HG02938 (cell line): ENCODE measurements at regions not wholly inside any gene's neighbourhood (a gene's known extent, or its start where the extent isn't known, plus 50 kb on each side); places are given as distances from the start of the nearest gene placed in this dataset.

ENCODE experiments used
- ATAC-seq: cut with Tn5 transposase; IDR thresholded peaks from one replicate; pipeline ENCODE4 v1.9.1; 2021; ENCODE audit warnings: mild to moderate bottlenecking, moderate library complexity; ENCODE audit not compliant: unreplicated experiment

DNA sequence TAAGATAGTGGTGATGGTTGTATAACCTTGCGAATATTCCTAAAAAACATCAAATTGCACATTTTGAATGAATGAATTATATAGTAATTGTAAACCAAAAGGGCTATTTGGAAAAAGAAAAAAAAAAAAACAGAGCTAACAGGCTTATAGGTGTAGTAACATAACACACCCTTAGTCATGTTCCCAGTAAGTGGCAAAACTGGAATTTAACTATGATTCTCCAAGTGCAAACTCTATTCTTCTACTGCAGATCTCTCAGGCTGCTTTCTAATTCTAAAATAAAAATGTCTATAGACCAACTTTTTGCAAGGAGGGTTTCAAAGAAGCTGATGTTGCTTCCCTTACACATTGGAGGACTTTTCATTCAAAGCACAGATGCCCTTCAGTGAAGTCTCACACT is 293.2 kb upstream of the MON1B start:
- ATAC-seq: no peak

DNA sequence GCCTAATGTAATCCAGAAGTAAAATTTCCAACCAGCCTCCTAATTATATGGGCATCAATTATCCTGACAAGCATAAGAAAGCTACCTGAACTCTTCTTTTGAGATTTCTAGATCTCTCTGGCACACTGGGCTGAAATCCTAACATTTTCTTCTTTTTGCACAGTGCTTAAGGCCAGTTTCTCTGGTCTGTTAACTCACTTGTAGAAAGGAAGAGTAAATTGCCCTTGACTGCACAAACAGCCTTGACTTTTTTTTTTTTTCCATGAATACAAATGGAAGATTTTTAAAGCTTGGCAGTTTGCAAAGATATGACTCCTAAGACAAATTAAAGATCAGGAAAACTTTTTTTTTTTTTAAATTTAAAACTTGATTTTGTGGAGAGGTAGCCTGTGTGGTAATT is 291.2 kb upstream of the MON1B start:
- ATAC-seq: no peak

DNA sequence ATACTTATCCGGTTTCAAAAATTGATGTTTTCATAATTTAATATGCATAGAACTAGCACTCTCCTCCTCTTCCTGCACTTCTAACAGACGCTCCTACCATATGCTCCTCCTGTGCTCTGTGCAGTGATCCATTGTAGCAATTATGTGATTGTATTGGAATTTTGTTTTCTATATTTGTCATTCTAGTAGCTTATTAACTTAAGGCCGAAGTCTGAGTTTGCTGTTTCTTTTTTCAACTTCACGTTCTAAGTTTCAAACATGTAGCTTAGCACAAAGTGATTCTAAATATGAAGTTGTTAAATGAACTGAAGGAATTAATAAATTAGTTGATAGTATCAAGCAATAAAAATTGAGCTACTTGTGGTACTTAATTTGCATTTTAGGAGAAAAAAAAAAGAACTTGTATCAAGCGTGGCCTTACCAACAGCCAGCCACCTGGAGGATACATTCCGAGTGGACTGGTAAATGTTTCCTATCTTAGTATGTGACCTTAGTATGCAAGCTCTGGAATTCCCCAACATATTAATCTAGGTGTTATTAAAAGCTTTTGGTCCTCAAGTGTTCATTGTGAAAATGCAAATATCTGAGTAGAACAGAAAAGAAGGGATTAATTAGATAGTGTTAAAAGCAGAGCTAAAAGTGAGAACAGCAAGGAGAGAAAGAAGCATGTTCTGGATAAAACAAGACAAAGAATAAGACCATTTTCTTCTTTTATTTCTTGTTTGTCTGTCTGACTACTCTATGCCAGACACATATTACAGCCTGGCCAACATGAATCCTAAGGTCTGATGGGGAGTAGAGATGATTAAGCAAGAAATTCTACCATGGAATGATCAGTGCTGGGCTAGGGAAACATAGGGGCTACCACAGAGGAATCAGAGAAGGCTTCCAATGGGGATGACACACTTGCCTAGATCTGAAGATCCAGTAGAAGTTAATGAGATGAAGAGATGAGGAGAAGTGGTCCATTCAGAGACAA is 290.4 kb upstream of the MON1B start:
- no peak for ATAC-seq

DNA sequence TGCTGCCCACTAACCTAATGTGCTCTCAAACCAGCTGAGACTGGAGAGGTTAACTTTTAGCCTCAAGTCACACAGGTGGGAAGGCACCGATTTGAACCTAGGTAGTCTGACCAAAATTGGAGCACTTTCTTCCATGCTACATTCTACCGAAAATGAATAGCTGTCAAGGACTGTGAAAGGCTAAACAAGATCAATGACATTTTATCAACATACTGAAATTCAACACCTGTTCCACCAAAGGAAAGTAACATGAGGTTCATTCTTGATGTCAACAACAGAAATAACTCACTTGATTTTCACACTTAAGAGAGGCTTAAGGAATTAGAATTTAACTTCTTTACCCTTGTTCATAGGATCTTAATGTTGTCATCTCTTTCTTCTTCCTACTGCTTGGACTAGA is 284.4 kb upstream of the MON1B start:
- ATAC-seq: no peak

DNA sequence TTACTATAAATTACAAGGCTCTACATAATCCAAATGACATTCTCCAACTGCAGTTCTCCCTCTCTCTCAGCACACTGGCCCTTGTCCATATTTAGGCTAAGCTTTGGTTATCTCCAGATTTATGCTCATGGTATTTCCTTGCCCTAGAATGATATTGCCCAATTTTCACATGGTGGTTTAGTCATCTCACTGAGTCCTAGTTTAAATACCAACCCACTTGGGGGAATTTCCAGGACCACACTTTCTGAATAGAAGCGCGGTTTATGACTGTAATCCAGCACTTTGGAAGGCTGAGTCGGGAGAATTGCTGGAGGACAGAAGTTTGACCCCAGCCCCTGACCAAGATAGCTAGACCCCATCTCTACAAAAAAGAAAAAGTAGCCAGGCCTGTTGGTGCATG is 280.1 kb upstream of the MON1B start:
- no peak for ATAC-seq

DNA sequence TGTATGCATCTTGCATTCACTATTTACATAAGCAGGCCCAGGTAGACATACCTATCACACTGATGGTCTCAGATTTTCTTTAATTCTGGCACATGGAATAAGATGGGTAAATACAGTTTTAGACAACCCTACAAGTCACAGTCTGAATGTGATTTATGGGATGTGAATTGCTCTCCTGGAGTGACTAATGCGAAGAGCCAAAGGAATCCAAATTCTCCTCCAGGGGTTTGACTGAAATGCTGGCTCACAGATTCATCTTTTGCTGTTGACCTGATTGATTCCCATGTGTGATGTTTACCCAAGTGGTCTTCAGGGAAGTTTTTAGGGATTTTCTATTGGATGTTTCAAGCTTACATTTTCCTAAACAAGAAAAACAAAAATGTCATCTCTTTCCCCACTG is 277.9 kb upstream of the MON1B start:
- ATAC-seq: no peak

DNA sequence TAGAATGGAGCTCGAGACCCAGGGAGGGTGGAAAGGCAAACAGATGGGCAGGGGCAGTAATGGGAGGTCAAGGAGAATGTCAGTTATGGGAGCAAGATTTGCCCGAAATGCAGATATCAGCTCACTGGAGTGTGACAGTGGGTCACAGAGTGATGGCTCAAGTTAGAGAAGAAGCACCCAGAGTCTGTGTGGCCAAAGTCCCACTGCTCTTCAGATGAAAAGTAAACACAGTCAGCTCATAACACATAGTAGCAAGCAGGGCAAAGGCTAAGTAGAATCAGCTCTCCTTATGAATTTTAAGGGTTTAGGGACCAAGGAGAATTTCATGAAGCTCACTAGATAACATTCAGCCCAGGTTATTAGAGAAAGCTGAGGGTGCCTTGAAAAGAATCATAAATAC is 264.9 kb upstream of the MON1B start:
- ATAC-seq: no peak

DNA sequence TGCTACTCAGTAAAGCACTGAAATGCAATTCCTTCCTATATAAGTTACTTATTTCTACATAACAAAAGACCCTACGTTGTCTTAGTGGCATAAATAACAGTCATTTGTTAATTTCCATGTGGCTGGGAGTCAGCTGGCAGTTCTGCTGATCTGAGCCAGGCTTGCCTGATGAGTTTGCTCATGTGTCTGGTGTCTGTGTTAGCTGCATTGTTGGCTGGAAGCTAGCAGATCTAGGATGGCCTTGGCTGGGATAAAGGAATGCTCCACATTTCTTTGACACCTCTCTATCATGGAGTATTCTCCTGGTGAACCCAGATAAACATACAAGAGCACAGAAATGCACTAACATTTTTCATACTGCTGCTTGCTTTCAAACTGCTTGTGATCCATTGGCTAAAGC is 264.4 kb upstream of the MON1B start:
- no peak for ATAC-seq

DNA sequence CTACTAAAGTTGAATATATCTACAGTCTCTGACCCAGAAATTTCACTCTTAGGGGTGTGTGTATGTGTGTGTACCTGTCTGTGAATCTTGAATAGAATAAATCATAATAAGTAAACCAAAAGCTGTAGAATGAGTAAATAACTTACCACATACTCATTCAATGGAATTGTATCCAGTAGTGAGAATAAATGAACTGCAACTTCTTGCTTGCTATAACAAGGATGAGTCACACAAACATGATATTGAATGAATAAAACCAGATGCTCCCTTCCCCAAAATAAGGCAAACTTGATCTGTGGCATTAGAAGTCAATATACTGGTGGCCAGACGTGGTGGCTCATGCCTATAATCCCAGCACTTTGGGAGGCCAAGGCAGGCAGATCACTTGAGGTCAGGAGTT is 259.8 kb upstream of the MON1B start:
- no peak for ATAC-seq

DNA sequence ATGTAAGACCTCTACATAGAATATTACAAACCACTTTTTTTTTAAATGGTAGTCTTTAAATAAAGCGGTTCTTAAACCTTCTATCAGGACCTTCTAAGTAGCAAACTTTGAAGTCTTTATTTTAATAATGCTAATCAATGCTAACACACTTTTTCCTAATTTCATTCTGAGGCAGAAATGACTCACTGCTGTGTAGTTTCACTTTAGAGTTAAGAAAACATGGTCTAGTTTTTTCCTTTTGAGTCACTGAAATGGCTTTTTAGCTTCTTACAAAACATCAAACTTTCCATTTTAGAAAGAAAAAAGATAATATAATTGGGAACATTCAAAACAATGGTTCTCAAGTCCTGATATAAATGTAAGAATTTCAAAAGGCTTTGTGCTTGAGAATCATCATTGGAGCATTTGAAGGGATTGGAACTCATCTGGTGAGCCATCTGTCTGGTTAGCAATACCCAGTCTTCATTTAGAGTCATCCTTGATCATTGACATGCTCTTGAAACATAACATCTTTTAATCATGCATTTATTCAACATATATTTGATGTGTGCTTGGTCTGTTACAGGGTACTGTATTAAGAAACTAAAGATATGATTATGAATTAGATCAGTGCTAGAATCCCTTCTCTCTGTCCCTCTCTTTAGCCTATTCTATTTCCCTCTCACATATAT is 258.3 kb upstream of the MON1B start:
- ATAC-seq: no peak

DNA sequence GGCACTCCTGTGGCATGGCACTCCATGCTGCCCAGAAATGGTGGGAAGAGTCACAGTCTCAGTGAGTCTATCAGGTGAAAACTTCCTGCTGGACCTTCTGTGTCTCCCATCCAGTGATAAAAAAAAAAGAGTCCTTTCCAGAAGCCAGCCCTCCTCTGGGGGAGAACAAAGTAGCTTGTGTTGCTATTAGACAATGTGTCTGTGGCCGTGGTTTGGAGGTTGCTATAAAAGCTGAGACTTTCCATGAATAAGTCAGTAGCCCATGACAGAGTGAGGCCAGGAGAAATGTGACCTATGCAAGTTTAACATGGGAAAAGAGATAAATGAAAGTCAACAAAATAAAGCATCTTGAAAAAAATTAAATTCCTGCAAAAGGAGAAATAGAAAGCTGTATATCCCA is 250.7 kb upstream of the MON1B start:
- no peak for ATAC-seq

DNA sequence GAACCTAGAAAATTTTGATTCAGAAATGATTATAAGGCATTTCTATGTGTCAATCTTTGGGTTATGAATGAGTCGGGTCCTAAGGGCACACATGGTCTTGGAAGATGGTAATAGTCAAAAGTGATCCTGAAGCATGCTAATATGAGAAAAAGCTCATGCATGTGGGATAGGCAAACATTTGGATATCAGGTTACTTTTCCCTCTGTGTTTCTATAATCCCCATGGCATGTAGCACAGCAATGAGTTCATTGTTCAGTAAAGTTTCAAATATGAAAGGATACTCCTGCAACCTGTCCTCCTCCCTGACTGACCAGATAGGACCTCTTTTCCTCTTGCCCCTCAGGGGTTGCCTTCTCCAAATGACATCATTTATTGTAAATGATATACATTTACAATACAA is 249.9 kb upstream of the MON1B start:
- ATAC-seq: no peak

DNA sequence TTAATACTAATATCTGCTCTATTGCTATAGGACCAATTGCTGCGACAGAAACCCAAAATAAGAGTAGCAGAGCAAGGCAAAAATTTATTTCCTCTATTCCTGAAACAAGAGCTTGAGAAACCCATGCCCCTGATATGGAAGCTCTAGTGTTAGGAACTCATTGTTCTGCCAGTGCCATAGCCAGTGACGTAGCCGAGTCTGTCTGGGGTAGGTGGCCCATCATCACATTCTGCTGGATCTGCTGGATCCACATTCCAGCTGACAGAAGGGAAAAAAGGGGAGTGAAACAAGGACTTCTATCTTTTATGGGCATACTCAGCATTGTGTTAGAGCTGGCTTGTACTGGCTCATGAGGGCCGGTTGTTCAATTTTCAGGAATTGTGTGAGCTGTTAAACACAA is 248.9 kb upstream of the MON1B start:
- ATAC-seq: no peak

DNA sequence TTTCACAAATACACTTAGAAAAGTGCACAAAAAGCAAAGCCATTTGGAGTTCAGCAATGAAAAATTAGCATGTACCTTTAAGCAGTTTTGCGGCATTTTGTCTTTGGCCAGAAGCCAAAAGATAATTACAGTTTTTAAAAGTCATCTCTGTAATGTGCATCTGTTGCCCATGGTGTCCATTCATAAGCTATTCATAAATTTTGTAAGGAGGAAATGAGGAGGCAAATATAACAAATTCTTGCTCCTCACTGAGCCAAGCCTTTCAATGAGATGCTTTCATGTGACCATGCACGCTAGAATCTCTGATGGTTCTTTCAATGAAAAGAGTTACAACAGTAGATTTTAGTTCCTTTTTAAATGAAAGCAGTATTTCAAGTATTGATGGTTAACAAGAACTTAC is 247.1 kb upstream of the MON1B start:
- ATAC-seq: no peak

DNA sequence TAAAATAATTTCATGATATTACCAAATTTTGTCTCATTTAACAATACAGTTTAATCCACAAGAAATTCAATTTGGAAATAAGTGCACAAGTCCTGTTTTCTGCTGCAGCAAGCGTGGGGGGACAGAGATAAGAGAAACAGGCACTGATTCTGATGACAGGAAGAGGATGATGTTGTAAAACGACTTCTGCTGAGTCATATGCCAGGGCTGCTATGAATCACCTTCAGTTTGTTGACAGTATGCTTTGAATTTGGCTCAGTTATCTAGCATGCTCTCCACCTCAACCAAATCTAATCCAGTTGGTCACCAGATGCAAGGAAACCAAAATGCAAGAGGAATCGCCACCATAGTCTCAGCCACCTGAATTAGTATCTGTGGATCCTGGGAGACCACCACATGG is 244.1 kb upstream of the MON1B start:
- no peak for ATAC-seq

DNA sequence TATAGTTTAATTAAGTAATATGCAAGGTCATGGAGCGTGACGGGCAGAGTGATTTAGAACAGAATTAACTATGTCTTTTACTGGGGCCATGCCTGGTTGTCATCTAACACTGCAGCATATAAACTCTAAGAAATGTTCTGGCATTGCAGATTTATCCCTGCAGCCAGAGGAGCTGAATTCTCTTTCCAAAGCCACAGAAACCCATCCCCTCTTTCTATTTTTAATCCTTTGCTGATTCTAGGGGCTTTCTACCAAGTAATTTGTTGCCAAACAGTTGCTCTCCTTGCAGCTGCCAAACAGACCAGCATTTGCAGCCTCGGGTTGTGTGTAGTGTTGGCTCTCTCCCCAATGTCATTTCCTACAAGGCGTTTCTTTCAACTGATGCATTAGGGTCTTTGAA is 243.2 kb upstream of the MON1B start:
- ATAC-seq: no peak

DNA sequence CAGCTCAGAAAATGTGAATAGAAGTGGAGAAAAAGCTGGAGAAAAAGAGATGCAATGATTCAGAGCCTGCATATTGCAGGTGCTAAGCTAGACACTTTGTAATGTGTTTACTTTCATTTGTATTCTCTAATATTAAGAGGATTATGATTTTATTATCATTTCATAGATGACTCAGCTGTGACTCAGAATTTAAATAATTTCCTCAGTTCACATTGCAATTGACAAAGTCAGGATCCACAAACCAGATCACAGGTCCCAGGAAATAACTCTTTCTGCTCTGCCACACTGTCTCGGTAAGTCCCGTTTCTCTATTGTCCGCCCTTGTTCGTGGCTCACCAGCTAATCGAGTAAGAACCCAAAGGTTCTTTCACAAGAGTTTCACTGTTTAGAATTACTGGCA is 235.4 kb upstream of the MON1B start:
- ATAC-seq: no peak

DNA sequence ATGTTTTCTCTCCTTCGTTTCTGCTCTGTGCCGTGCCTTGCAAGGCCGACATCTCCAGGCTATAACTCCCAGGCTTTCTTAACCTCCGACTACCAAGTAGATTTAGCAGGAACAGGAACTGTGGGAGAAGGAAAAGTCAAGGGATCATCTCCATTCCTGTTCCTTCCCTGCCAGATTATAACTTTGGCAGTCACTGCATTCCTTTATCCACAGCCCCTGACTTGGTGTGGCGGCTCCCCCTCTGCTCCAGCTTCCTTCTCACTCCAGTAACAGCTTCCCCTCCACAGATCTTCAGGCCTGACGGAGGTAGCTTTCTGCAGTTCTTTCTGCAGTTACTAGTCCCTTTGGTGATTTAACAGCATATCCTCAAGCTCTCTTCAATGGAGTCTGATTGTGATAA is 234.6 kb upstream of the MON1B start:
- no peak for ATAC-seq

DNA sequence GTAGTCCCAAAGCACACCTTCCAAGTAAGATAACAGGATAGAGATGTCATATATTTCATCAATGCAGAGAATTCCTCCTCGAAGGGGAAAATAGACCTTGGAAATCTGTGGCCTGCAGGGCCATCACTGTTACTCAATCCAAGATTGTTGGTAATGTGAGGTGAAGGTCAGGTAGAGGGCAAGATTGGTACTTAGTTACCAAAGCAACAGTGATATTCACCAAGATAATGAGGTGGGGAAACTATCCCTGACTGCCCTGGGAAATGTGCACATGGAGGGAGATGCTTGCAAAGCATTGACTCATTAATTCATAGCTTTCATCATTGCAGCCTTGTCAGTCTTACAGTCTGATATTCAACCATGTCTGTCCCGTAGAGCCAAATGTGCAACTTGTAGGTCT is 234.1 kb upstream of the MON1B start:
- ATAC-seq: no peak

DNA sequence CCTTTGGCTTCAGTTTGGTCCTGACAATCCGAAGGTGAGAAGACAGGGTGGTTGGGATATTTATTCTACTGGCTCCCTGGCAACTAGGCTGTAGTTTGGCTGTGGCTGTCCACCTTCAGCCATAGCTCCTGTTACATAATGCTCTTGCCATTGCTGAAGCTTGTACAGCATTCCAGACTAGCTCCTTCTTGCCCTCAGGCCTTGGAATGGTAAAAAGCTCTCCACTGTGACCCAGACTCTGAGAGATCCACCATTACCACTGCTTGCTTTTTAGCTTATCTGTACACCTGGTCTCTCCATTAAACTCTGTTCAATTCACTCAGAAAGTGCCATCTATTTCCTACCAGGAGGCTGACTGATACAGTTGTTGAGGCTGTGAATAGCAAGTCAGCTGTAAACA is 231.8 kb upstream of the MON1B start:
- no peak for ATAC-seq

DNA sequence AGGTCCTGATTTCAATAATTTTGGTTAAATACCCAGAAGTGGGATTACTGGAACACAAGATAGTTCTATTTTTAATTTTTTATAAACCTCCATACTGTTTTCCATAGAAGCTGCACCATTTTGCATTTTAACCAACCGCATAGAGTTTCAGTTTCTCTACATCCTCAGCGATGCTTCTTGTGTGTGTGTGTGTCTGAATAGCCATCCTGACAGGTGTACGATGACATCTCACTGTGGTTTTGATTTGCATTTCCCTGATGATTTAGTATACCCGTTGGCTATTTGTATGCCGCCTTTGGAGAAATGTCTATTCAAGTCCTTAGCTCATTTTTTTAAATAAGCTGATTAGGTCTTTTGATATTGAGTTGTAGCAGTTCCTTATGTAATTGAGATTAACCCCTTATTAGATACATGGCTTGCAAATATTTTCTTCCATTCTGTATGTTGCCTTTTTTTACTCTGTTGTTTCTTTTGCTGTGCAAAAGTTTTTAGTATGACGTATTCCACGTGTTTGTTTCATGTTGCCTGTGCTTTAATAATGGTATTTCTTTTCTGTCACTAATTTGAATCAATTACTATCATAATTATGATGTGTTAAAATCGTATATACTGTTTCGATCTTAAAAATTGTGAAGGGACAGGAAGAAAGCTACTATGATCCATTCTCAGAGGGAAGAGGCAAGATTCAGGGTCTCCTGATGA is 227.2 kb upstream of the MON1B start:
- ATAC-seq: no peak
